Activated naive CD8-positive, alpha-beta T cell treated with anti-CD3 and anti-CD28 coated beads, Interleukin-2, amount 50 U/mL, for 24 hours (primary cell): ENCODE measurements at regions not wholly inside any gene's neighbourhood (a gene's known extent, or its start where the extent isn't known, plus 50 kb on each side); places are given as distances from the start of the nearest gene placed in this dataset.

ENCODE experiments used
- ATAC-seq: fragments of 150-1000 bp; cut with Tn5 transposase; one replicate; pipeline ENCODE4 v1.10.0; 2021
- DNase-seq: peaks from one replicate; pipeline ENCODE4 v3.0.0; 2021
- H3K27ac Mint-ChIP-seq: one replicate; pipeline ENCODE4 v1.8.0; 2021; ENCODE audit warnings: mild to moderate bottlenecking, mixed read lengths
- H3K27me3 Mint-ChIP-seq: one replicate; pipeline ENCODE4 v1.8.0; 2021; ENCODE audit warnings: mixed read lengths
- H3K36me3 Mint-ChIP-seq: one replicate; pipeline ENCODE4 v1.8.0; 2021; ENCODE audit warnings: low read depth, mixed read lengths
- H3K4me1 Mint-ChIP-seq: one replicate; pipeline ENCODE4 v1.8.0; 2021; ENCODE audit warnings: mixed read lengths
- H3K4me3 Mint-ChIP-seq: one replicate; pipeline ENCODE4 v1.8.0; 2021; ENCODE audit warnings: mild to moderate bottlenecking, moderate library complexity, mixed read lengths
- H3K9me3 Mint-ChIP-seq: one replicate; pipeline ENCODE4 v1.8.0; 2021; ENCODE audit warnings: mixed read lengths

- ATAC-seq = no peak
- no peak overlapping the region for H3K4me3 Mint-ChIP-seq
- peaks cover 19% of the 10 kb centered on the region for H3K9me3 Mint-ChIP-seq
- H3K27me3 Mint-ChIP-seq = peaks cover 9% of the 10 kb centered on the region
- H3K36me3 Mint-ChIP-seq = no peaks in the 10 kb centered on the region
- H3K4me1 Mint-ChIP-seq = no peaks in the 10 kb centered on the region
- no peak for DNase-seq
- no peak overlapping the region for H3K27ac Mint-ChIP-seq
Measured at GRCh38 chr9:109549386-109549785, 51.3 kb upstream of the PTPN3 start.

GRCh38 chr9:109551651-109552050 is 53.5 kb upstream of the PTPN3 start:
- no peak for DNase-seq
- H3K27me3 Mint-ChIP-seq = peaks cover 10% of the 10 kb centered on the region
- no peak for ATAC-seq
- H3K27ac Mint-ChIP-seq = no peak overlapping the region
- no peak overlapping the region for H3K4me3 Mint-ChIP-seq
- H3K9me3 Mint-ChIP-seq = peaks cover 18% of the 10 kb centered on the region
- no peaks in the 10 kb centered on the region for H3K4me1 Mint-ChIP-seq
- H3K36me3 Mint-ChIP-seq = no peaks in the 10 kb centered on the region

- peaks cover 9% of the 10 kb centered on the region for H3K27me3 Mint-ChIP-seq
- H3K27ac Mint-ChIP-seq = no peak overlapping the region
- no peaks in the 10 kb centered on the region for H3K4me1 Mint-ChIP-seq
- ATAC-seq = no peak
- H3K36me3 Mint-ChIP-seq = no peaks in the 10 kb centered on the region
- no peak overlapping the region for H3K4me3 Mint-ChIP-seq
- peaks cover 5% of the 10 kb centered on the region for H3K9me3 Mint-ChIP-seq
- DNase-seq = no peak
Measured at GRCh38 chr9:109555215-109555614, 57.1 kb upstream of the PTPN3 start.

- peaks cover 5% of the 10 kb centered on the region for H3K9me3 Mint-ChIP-seq
- H3K4me3 Mint-ChIP-seq = no peak overlapping the region
- H3K36me3 Mint-ChIP-seq = no peaks in the 10 kb centered on the region
- H3K27ac Mint-ChIP-seq = no peak overlapping the region
- no peak for DNase-seq
- no peak for ATAC-seq
- H3K27me3 Mint-ChIP-seq = peaks cover 12% of the 10 kb centered on the region
- H3K4me1 Mint-ChIP-seq = no peaks in the 10 kb centered on the region
Measured at GRCh38 chr9:109556061-109556460, 58.0 kb upstream of the PTPN3 start.

GRCh38 chr9:109556786-109557185 is 58.7 kb upstream of the PTPN3 start:
- Mint-ChIP-seq H3K36me3 (no peaks in the 10 kb centered on the region), H3K27ac (no peak overlapping the region), H3K9me3 (peaks cover 5% of the 10 kb centered on the region), H3K4me1 (no peaks in the 10 kb centered on the region), H3K4me3 (no peak overlapping the region), H3K27me3 (peaks cover 7% of the 10 kb centered on the region)
- DNase-seq = no peak
- ATAC-seq = no peak

- DNase-seq (no peak), ATAC-seq (no peak)
- H3K9me3 Mint-ChIP-seq = peaks cover 5% of the 10 kb centered on the region
- no peaks in the 10 kb centered on the region for H3K4me1 Mint-ChIP-seq
- H3K36me3 Mint-ChIP-seq = no peaks in the 10 kb centered on the region
- no peak overlapping the region for H3K27ac Mint-ChIP-seq
- no peak overlapping the region for H3K4me3 Mint-ChIP-seq
- H3K27me3 Mint-ChIP-seq = peaks cover 7% of the 10 kb centered on the region
Measured at GRCh38 chr9:109557481-109557880, 59.4 kb upstream of the PTPN3 start.

- Mint-ChIP-seq H3K36me3 (no peaks in the 10 kb centered on the region), H3K27ac (no peak overlapping the region), H3K9me3 (no peaks in the 10 kb centered on the region), H3K27me3 (peaks cover 7% of the 10 kb centered on the region), H3K4me3 (no peak overlapping the region), H3K4me1 (no peaks in the 10 kb centered on the region)
- ATAC-seq (no peak), DNase-seq (no peak)
Measured at GRCh38 chr9:109558718-109559151, 60.6 kb upstream of the PTPN3 start.

- Mint-ChIP-seq H3K27me3 (peaks cover 7% of the 10 kb centered on the region), H3K4me3 (no peak overlapping the region), H3K36me3 (no peaks in the 10 kb centered on the region), H3K4me1 (no peaks in the 10 kb centered on the region), H3K9me3 (no peaks in the 10 kb centered on the region), H3K27ac (no peak overlapping the region)
- ATAC-seq (no peak), DNase-seq (no peak)
Measured at GRCh38 chr9:109560470-109561132, 62.5 kb upstream of the PTPN3 start.

GRCh38 chr9:109561137-109561536 is 63.0 kb upstream of the PTPN3 start:
- Mint-ChIP-seq H3K27me3 (peaks cover 11% of the 10 kb centered on the region), H3K4me3 (no peak overlapping the region), H3K4me1 (no peaks in the 10 kb centered on the region), H3K36me3 (no peaks in the 10 kb centered on the region), H3K9me3 (no peaks in the 10 kb centered on the region), H3K27ac (no peak overlapping the region)
- DNase-seq (no peak), ATAC-seq (no peak)

GRCh38 chr9:109568089-109568488 is 70.0 kb upstream of the PTPN3 start:
- no peaks in the 10 kb centered on the region for H3K4me1 Mint-ChIP-seq
- DNase-seq = no peak
- H3K4me3 Mint-ChIP-seq = no peak overlapping the region
- H3K9me3 Mint-ChIP-seq = no peaks in the 10 kb centered on the region
- no peak overlapping the region for H3K27ac Mint-ChIP-seq
- H3K36me3 Mint-ChIP-seq = no peaks in the 10 kb centered on the region
- H3K27me3 Mint-ChIP-seq = peaks cover 16% of the 10 kb centered on the region
- no peak for ATAC-seq

GRCh38 chr9:109568568-109569210 is 70.6 kb upstream of the PTPN3 start:
- H3K27me3 Mint-ChIP-seq = peaks cover 16% of the 10 kb centered on the region
- H3K4me3 Mint-ChIP-seq = no peak overlapping the region
- ATAC-seq (peak; percentile 20), DNase-seq (no peak)
- H3K27ac Mint-ChIP-seq = no peak overlapping the region
- no peaks in the 10 kb centered on the region for H3K36me3 Mint-ChIP-seq
- no peaks in the 10 kb centered on the region for H3K9me3 Mint-ChIP-seq
- H3K4me1 Mint-ChIP-seq = no peaks in the 10 kb centered on the region

- no peak overlapping the region for H3K4me3 Mint-ChIP-seq
- ATAC-seq (no peak), DNase-seq (peak; percentile 6)
- H3K4me1 Mint-ChIP-seq = no peaks in the 10 kb centered on the region
- no peaks in the 10 kb centered on the region for H3K36me3 Mint-ChIP-seq
- H3K27me3 Mint-ChIP-seq = peaks cover 4% of the 10 kb centered on the region
- no peak overlapping the region for H3K27ac Mint-ChIP-seq
- no peaks in the 10 kb centered on the region for H3K9me3 Mint-ChIP-seq
Measured at GRCh38 chr9:109574061-109574882, 76.2 kb upstream of the PTPN3 start.

- no peak overlapping the region for H3K4me3 Mint-ChIP-seq
- DNase-seq (no peak), ATAC-seq (no peak)
- H3K36me3 Mint-ChIP-seq = no peaks in the 10 kb centered on the region
- peaks cover 4% of the 10 kb centered on the region for H3K27me3 Mint-ChIP-seq
- no peaks in the 10 kb centered on the region for H3K9me3 Mint-ChIP-seq
- H3K27ac Mint-ChIP-seq = no peak overlapping the region
- no peaks in the 10 kb centered on the region for H3K4me1 Mint-ChIP-seq
Measured at GRCh38 chr9:109576762-109577161, 78.7 kb upstream of the PTPN3 start.

GRCh38 chr9:109579191-109579948 is 81.3 kb upstream of the PTPN3 start:
- Mint-ChIP-seq H3K9me3 (no peaks in the 10 kb centered on the region), H3K27me3 (peaks cover 3% of the 10 kb centered on the region), H3K4me1 (no peaks in the 10 kb centered on the region), H3K36me3 (no peaks in the 10 kb centered on the region), H3K4me3 (no peak overlapping the region), H3K27ac (no peak overlapping the region)
- no peak for ATAC-seq
- DNase-seq = no peak
